NCI-H2196 (cell line): ENCODE measurements at regions not wholly inside any gene's neighbourhood (a gene's known extent, or its start where the extent isn't known, plus 50 kb on each side); places are given as distances from the start of the nearest gene placed in this dataset.
"Not testable (repeated sequence)": the region's sequence is repeated elsewhere in the genome, so short reads cannot be mapped to it uniquely, and the experiment has no call there.

Experiments
- DNase-seq: peaks from one replicate; lab custom pipeline; 2025; ENCODE audit not compliant: unreplicated experiment; lab: John Stamatoyannopoulos, UW

GRCh38 chr3:147240581-147240980 is 165.8 kb downstream of the ZIC4 start:
- no peak for DNase-seq

DNA sequence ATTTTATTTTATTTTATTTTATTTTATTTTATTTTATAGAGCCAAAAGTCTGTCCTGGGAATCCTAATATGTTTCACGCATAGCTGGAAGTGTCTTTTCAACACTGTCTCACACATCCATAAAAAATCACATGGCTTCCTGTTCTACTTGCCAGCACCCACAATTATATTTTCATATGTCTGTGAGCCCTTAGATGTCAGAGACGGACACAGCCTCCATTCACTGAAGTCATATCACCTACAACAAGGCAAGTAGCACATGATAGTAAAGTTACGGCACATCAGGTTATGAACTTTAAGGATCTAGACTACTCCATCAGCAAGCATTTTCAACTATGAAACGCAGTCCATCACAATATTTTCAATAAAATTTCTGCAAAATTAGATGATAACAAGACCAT is 168.4 kb downstream of the ZIC4 start:
- DNase-seq, result no peak

GRCh38 chr3:147231980-147232379 is 174.4 kb downstream of the ZIC4 start:
- not testable (repeated sequence) for DNase-seq

DNA sequence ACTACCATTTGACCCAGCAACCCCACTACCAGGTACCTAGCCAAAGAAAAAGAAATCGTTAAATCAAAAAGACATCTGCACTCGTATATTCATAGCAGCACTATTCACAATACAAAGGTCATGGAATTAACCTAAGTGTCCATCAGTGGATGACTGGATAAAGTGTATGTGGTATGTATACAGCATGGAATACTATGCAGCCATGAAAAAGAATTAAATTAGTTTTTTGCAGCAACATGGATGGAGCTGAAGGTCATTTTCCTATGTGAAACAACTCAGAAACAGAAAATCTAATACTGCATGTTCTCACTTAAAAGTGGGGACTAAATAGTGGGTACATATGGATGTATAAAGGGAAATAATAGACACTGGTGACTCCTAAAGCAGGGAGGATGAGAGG is 175.2 kb downstream of the ZIC4 start:
- no peak for DNase-seq

- DNase-seq, result no peak
Observed at GRCh38 chr3:147222291-147222690, 184.1 kb downstream of the ZIC4 start.

DNA sequence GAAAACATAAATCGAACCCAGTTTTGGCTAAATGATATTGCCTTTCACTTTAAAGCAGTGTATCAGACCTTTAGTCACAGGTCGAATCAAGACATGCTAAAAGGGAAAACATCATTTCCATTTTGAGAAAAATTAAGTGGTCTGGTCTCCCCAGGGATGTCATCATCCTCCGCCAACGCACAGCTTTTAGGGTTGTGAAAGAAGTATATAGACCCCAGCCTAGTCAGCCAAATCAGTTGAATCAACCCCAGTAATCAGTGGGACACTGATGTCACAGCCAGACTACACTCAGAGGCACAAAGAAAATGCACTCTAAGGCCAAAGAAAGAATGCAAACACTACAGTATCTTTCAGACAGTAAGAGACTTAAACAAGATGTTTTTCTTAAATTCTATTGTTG is 187.4 kb downstream of the ZIC4 start:
- DNase-seq, result no peak

DNA sequence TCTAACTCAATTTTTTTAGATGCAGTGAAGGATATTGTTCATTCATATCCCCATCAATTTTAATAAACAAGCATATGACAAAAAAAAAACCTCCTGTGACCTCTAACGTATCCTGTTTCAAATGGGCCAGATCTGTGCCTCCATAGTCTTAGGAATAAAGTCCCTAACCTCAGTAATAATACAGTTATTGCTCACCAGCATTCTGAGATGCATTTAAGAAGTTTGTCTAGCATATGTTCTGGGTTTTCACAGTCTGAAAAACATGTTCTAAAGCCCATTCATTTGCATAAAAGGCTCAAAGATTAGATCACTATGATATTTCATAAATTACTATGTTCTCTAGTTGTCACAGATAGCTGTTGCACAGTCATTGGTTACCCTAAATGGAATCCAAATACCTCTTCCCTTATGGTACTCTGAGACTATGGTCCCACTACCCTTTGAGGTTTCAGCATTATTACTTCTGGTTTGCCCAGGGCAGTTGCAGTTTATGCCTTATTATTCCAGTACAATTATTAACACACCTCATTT is 190.1 kb downstream of the ZIC4 start:
- DNase-seq, result no peak

GRCh38 chr3:147215660-147216059 is 190.7 kb downstream of the ZIC4 start:
- no peak for DNase-seq

- no peak for DNase-seq
Observed at GRCh38 chr3:147213633-147214032, 192.7 kb downstream of the ZIC4 start.

DNA sequence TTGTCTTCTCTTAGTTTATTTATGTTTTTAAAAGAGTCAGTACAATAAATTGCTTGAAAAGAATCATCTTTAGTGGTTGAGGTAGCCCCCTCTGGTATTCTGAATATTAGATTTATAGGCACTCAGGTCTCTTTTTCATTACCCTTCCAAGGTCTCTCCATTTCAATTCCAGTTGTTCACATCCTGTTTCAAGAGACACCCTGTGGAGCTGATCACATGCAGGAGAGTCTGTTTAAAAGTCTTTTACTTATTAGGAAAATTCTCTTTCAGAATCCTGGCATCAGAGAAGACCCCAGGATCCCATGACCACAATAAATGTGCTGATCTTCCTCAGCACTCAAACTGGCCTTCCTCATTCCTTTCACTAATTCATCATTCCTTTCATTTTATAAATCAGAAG is 195.7 kb downstream of the ZIC4 start:
- DNase-seq, result no peak

DNA sequence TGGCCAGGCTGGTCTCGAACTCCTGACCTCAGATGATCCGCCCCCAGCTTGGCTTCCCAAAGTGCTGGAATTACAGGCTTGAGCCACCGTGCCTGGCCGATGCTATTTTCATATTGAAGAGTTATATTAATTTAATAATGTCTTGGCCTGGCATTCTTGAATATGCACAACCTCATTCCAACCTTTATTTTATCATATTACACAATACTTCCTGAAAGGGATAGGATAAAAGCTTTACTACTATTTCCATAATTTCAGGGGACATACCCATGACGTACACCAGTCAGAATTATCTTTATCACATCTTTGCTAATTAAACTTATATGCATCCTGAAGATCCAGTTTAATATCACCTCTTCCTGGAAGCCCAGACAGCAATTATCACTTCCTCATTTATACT is 205.3 kb downstream of the ZIC4 start:
- no peak for DNase-seq

DNA sequence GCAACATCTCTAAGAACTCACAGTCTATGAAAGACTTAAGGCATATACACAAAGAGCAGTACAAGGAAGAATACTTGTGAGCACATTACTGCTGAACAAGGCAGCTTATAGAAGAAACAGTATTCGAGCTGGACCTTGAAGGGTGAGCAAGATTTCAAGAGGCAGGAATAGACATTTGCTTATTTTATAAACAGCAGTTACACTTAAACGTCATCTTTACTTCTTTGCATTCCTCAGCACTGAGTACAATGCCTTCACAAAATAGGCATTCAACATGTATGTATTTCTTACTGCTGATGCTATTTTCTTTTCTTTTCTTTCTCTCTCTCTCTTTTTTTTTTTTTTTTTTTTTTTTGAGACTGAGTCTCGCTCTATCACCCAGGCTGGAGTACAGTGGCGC is 205.8 kb downstream of the ZIC4 start:
- DNase-seq, result no peak

- no peak for DNase-seq
Observed at GRCh38 chr3:147197739-147198138, 208.6 kb downstream of the ZIC4 start.

- no peak for DNase-seq
Observed at GRCh38 chr3:147195887-147196286, 210.5 kb downstream of the ZIC4 start.

GRCh38 chr3:147191795-147192385 is 214.5 kb downstream of the ZIC4 start:
- peak; percentile 46 for DNase-seq

DNA sequence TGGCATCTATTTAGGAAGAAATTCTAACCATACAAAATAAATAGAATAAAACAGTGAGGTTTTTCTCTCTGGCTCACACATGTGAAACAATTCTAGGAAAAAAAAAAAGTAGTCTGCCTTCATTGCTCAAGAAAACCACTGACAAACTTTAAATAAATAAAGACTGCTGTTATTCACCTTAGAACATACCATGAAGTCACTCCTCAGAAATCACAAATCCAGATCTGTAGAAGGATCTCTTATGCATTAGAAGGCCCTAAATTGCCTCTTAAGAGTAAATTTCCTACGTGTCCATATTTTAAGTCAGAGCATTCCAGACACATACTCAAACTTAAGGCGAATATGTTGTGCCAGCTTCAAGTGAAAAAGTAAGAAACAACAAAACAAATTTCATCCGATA is 217.3 kb downstream of the ZIC4 start:
- no peak for DNase-seq

GRCh38 chr3:147187687-147188086 is 218.7 kb downstream of the ZIC4 start:
- DNase-seq, result no peak

- no peak for DNase-seq
Observed at GRCh38 chr3:147185781-147186180, 220.6 kb downstream of the ZIC4 start.

DNA sequence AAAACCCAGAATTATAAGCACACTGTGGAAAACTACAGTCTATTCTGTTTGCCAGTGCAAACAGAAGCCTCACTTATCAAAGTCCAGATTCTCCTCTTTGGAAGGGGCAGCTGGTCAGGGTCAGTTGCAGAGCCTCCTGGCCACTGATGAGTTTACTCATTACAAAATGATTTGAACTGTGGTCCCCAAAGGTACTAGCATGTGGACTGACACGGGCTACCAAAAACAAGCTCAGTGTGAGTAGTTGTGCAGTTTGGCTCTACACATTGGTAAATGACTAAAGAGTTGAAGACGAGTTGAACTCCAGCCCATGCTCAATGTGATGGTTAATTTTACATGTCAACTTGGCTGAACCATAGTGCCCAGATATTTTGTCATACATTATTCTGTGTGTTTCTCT is 221.5 kb downstream of the ZIC4 start:
- DNase-seq, result no peak

DNA sequence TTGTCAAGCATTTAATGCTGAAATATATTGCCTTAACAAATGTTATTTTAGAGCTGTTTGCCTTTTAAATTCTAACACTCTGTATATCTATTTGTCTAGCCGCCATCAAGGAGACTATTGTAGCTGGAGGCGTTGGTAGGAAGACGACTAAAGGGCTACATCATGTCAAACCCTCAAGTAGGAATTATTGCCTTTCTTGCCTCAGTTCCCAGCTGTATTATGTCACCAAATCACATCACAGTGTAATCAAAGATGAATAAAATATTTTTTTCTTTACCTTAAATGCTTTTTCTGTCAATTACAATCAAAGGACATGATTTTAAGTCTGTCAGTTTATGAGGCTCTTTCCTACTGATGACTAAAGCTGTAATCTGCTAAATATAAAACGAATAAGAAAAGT is 233.1 kb downstream of the ZIC4 start:
- DNase-seq, result no peak

GRCh38 chr3:147162743-147163142 is 243.6 kb downstream of the ZIC4 start:
- DNase-seq, result no peak

DNA sequence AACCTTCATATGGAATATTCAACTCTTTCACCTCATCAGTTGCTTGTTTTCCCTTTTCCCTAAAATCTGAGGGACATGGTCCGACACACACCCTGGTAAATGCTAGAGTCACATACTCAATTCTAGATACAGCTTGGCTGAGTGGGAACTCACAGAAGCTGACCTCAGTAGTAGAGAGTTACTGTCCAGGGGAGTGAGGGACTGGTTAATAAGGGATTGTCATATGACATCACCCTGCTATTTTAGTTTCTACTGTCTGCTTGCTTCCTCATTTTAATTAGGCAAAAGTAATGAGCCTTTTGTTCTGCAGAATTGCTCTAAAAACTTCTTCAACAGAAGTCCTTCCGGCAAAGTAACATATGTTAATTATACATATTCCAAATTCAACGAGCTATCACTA is 244.5 kb downstream of the ZIC4 start:
- DNase-seq, result no peak

GRCh38 chr3:147160984-147161383 is 245.4 kb downstream of the ZIC4 start:
- DNase-seq, result no peak
